HL-60 (cell line): ENCODE measurements at regions not wholly inside any gene's neighbourhood (a gene's known extent, or its start where the extent isn't known, plus 50 kb on each side); places are given as distances from the start of the nearest gene placed in this dataset.

Experiments
- DNase-seq, 2 experiments: peaks; one replicate each; pipeline ENCODE4 v3.0.0-alpha.2; 2010 to 2020; ENCODE audit warnings: low read depth in 1 of 2, low spot score in 1 of 2
- H3K27ac ChIP-seq: fragments of 250-450 bp; sonication (Bioruptor Pico); replicated peaks from 2 replicates; pipeline ENCODE4 v1.5.1; 2020; ENCODE audit warnings: mild to moderate bottlenecking, moderate library complexity
- H3K27me3 ChIP-seq: fragments of 250-450 bp; sonication (Bioruptor Pico); 2 replicates; pipeline ENCODE4 v1.5.1; 2021; ENCODE audit warnings: mild to moderate bottlenecking, moderate library complexity; ENCODE audit not compliant: insufficient read depth, poor library complexity, severe bottlenecking
- H3K4me3 ChIP-seq: replicated peaks from 2 replicates; pipeline ENCODE4 v1.5.1; 2011; ENCODE audit warnings: mild to moderate bottlenecking, control low read depth, low read length; ENCODE audit not compliant: insufficient read depth
- CTCF ChIP-seq: IDR thresholded peaks from one replicate; pipeline ENCODE4 v1.5.1; 2011; ENCODE audit warnings: low read length, control low read depth, inconsistent platforms; ENCODE audit not compliant: insufficient read depth
- GABPA ChIP-seq: IDR thresholded peaks from 2 replicates; pipeline ENCODE4 v1.6.1; 2012; ENCODE audit warnings: low read depth
- POLR2AphosphoS5 ChIP-seq: IDR thresholded peaks from 2 replicates; pipeline ENCODE4 v1.6.1; 2012; ENCODE audit warnings: low read depth
- REST ChIP-seq: IDR thresholded peaks from 2 replicates; pipeline ENCODE4 v1.6.1; 2012; ENCODE audit warnings: low read depth; ENCODE audit not compliant: insufficient replicate concordance
- SPI1 ChIP-seq: IDR thresholded peaks from 2 replicates; pipeline ENCODE4 v1.6.1; 2012; ENCODE audit warnings: low read depth, mild to moderate bottlenecking, borderline replicate concordance

GRCh38 chr13:57353831-57354230, 186.8 kb downstream of the PRR20E start:
- no peak overlapping the region for H3K27ac ChIP-seq
- no peak for DNase-seq
- no peak overlapping the region for H3K4me3 ChIP-seq
- no peaks in the 10 kb centered on the region for H3K27me3 ChIP-seq
- TF ChIP-seq REST: no peak
- no peak for TF ChIP-seq CTCF
- TF ChIP-seq POLR2AphosphoS5: no peak
- TF ChIP-seq SPI1: no peak
- no peak for TF ChIP-seq GABPA

- Histone ChIP-seq H3K4me3 (no peak overlapping the region), H3K27me3 (no peaks in the 10 kb centered on the region), H3K27ac (no peak overlapping the region)
- no peak for TF ChIP-seq GABPA
- TF ChIP-seq CTCF: no peak
- no peak for TF ChIP-seq POLR2AphosphoS5
- no peak for TF ChIP-seq REST
- TF ChIP-seq SPI1: no peak
- no peak for DNase-seq
Observed at GRCh38 chr13:57375876-57376275, 208.9 kb downstream of the PRR20E start.

- Histone ChIP-seq H3K27me3 (no peaks in the 10 kb centered on the region), H3K27ac (no peak overlapping the region), H3K4me3 (no peak overlapping the region)
- no peak for DNase-seq
- TF ChIP-seq POLR2AphosphoS5 (no peak), GABPA (no peak), CTCF (no peak), SPI1 (no peak), REST (no peak)
Observed at GRCh38 chr13:57408312-57408711, 223.2 kb upstream of the PCDH17 start.
